ENCODE measurements at regions not wholly inside any gene's neighbourhood (a gene's known extent, or its start where the extent isn't known, plus 50 kb on each side); places are given as distances from the start of the nearest gene placed in this dataset.

DNA sequence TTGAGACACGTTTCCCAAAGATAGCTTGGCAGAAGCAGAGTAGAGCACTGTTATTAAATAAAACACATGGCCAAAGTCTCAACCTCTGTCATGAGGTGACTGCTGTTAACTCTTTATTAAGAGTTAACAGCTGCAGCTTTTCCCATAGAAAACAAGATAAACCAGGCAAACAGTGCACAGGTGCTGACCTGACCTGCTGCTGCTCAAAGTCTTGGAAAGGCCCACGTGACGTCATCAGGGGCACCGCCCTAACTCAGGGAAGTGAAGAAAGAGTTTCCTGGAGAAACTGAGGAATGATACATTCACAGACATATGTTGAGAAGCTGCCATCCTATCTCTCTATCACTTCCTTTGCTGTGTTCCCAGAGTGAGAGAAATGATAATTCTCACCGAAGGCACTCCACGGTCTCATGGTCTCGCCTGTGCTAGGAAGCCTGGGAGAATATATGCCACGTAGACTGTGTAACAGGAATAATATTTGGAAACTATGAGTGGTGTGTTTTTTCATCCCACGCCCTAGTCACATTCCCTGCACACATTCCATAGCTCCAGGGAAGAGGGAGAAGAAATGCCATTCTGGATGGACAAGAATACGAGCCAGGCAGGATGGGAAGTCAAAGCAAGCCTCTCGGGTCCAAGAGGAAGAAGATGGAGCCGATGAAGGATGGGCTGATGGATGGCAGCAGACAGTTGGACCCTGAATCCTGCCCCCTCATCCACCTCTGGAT, 146.2 kb upstream of the NFE2L3 start:
- dilution Hi-C loops (cut with MboI; ENCODE audit: extremely low pct_ligation_motif_present, low sequenced_read_pairs) = no loop called here
- H3K27ac ChIP-seq (ENCODE audit: insufficient read depth, low read depth, low read length) = no peak overlapping the region
- CTCF ChIA-PET = no interaction called here
- H3K9ac ChIP-seq (replicated peaks; ENCODE audit: extremely low read depth, insufficient read depth, low read length) = no peak overlapping the region
- H4K20me1 ChIP-seq (replicated peaks; ENCODE audit: control insufficient read depth, extremely low read depth, insufficient read depth, low read length) = no peaks in the 10 kb centered on the region
- no peak overlapping the region for H2AFZ ChIP-seq (ENCODE audit: low read depth, low read length)
- H3K79me2 ChIP-seq (ENCODE audit: control insufficient read depth, insufficient read depth, low read length) = no peaks in the 10 kb centered on the region
- no TSS peak for BruUV-seq (replicated peaks)
- H3K9me1 ChIP-seq (replicated peaks; ENCODE audit: control insufficient read depth, extremely low read depth, insufficient read depth, low read length) = no peaks in the 10 kb centered on the region
- TF ChIP-seq MAX (IDR thresholded peaks at IDR 0.05; ENCODE audit: insufficient read depth, insufficient read length) = no peak
- no peak for TF ChIP-seq MYC (IDR thresholded peaks at IDR 0.05; ENCODE audit: low read depth, low read length)
- TF ChIP-seq POLR2A (IDR thresholded peaks at IDR 0.05; ENCODE audit: low read depth, low read length) = no peak
- no peak for TF ChIP-seq FOS (IDR thresholded peaks at IDR 0.05; ENCODE audit: borderline replicate concordance, insufficient read depth, low read length)
- no peak for FAIRE-seq
- intact Hi-C loops (cut with micrococcal nuclease) = no loop called here
- no peak overlapping the region for H3K4me2 ChIP-seq (ENCODE audit: insufficient read depth, low read length)
- DNase-seq (ENCODE audit: low read depth, low spot score) = no peak
- H3K9me3 ChIP-seq (replicated peaks; ENCODE audit: control insufficient read depth, insufficient read depth, low read length) = no peaks in the 10 kb centered on the region
- POLR2A ChIA-PET = no interaction called here
- no peaks in the 10 kb centered on the region for H3K27me3 ChIP-seq (ENCODE audit: control insufficient read depth in 2 of 2, insufficient read depth in 2 of 2, low read length in 2 of 2)
- no peaks in the 10 kb centered on the region for H3K36me3 ChIP-seq (ENCODE audit: control insufficient read depth in 2 of 2, extremely low read depth in 1 of 2, insufficient read depth in 2 of 2, low read length in 2 of 2)
- no peaks in the 10 kb centered on the region for H3K4me1 ChIP-seq (ENCODE audit: control insufficient read depth, extremely low read depth, insufficient read depth, low read length)
- no peak overlapping the region for H3K4me3 ChIP-seq (replicated peaks in 1 of 3; ENCODE audit: insufficient read depth in 1 of 3, low read depth in 1 of 3, low read length in 3 of 3)

DNA sequence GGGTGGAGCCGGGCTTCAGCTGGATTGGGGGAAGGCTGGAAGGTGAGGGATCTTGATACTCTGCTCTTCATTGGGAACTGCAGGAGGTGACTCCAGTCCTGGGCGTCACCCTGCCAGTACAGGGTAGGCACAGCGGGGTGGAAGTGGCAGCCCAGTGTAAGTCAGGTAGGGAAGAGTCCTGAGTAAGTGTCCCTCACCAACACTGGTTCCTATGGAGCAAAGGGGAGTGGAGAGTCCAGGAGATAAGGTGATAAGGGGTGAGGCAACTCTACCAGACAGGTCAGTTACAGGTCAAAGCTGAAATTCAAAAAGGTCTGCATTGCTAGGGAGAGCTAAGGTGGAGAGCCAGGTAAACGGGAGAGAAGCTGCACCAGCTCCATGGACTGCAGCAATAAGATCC, 145.6 kb upstream of the NFE2L3 start:
- FAIRE-seq (no peak), DNase-seq (ENCODE audit: low read depth, low spot score) (no peak)
- Histone ChIP-seq H3K79me2 (ENCODE audit: control insufficient read depth, insufficient read depth, low read length) (no peaks in the 10 kb centered on the region), H3K27me3 (ENCODE audit: control insufficient read depth in 2 of 2, insufficient read depth in 2 of 2, low read length in 2 of 2) (no peaks in the 10 kb centered on the region), H2AFZ (ENCODE audit: low read depth, low read length) (no peak overlapping the region), H3K4me2 (ENCODE audit: insufficient read depth, low read length) (no peak overlapping the region), H3K9ac (replicated peaks; ENCODE audit: extremely low read depth, insufficient read depth, low read length) (no peak overlapping the region), H3K27ac (ENCODE audit: insufficient read depth, low read depth, low read length) (no peak overlapping the region), H4K20me1 (replicated peaks; ENCODE audit: control insufficient read depth, extremely low read depth, insufficient read depth, low read length) (no peaks in the 10 kb centered on the region), H3K4me3 (replicated peaks in 1 of 3; ENCODE audit: insufficient read depth in 1 of 3, low read depth in 1 of 3, low read length in 3 of 3) (no peak overlapping the region), H3K36me3 (ENCODE audit: control insufficient read depth in 2 of 2, extremely low read depth in 1 of 2, insufficient read depth in 2 of 2, low read length in 2 of 2) (no peaks in the 10 kb centered on the region), H3K9me1 (replicated peaks; ENCODE audit: control insufficient read depth, extremely low read depth, insufficient read depth, low read length) (no peaks in the 10 kb centered on the region), H3K9me3 (replicated peaks; ENCODE audit: control insufficient read depth, insufficient read depth, low read length) (no peaks in the 10 kb centered on the region), H3K4me1 (ENCODE audit: control insufficient read depth, extremely low read depth, insufficient read depth, low read length) (no peaks in the 10 kb centered on the region)
- intact Hi-C loops (cut with micrococcal nuclease) (no loop called here), dilution Hi-C loops (cut with MboI; ENCODE audit: extremely low pct_ligation_motif_present, low sequenced_read_pairs) (no loop called here)
- no TSS peak for BruUV-seq (replicated peaks)
- CTCF ChIA-PET = no interaction called here
- POLR2A ChIA-PET = no interaction called here
- TF ChIP-seq MAX (IDR thresholded peaks at IDR 0.05; ENCODE audit: insufficient read depth, insufficient read length) (no peak), JUN (IDR thresholded peaks at IDR 0.05; ENCODE audit: borderline replicate concordance, insufficient read depth, insufficient read length, low read depth) (no peak), GATA2 (IDR thresholded peaks at IDR 0.05; ENCODE audit: insufficient read depth, insufficient read length, low read depth, low read length) (no peak), FOS (IDR thresholded peaks at IDR 0.05; ENCODE audit: borderline replicate concordance, insufficient read depth, low read length) (no peak), CTCF (IDR thresholded peaks at IDR 0.05; ENCODE audit: extremely low read depth in 1 of 2, insufficient read depth in 1 of 2, low read depth in 1 of 2, low read length in 2 of 2) (no peak), MYC (IDR thresholded peaks at IDR 0.05; ENCODE audit: low read depth, low read length) (no peak), POLR2A (IDR thresholded peaks at IDR 0.05; ENCODE audit: low read depth, low read length) (no peak), POLR2AphosphoS5 (IDR thresholded peaks at IDR 0.05; ENCODE audit: insufficient read depth, low read depth, low read length) (no peak), EZH2 (IDR thresholded peaks at IDR 0.05; ENCODE audit: borderline replicate concordance, low read depth, low read length, severe bottlenecking) (no peak)
